ENCODE measurements at regions not wholly inside any gene's neighbourhood (a gene's known extent, or its start where the extent isn't known, plus 50 kb on each side); places are given as distances from the start of the nearest gene placed in this dataset.
"Not testable (repeated sequence)": the region's sequence is repeated elsewhere in the genome, so short reads cannot be mapped to it uniquely, and the experiment has no call there.

- ATAC-seq (ENCODE audit: low FRiP score) (no peak), DNase-seq (ENCODE audit: low spot score) (no peak)
- TF ChIP-seq, protein P1, sequence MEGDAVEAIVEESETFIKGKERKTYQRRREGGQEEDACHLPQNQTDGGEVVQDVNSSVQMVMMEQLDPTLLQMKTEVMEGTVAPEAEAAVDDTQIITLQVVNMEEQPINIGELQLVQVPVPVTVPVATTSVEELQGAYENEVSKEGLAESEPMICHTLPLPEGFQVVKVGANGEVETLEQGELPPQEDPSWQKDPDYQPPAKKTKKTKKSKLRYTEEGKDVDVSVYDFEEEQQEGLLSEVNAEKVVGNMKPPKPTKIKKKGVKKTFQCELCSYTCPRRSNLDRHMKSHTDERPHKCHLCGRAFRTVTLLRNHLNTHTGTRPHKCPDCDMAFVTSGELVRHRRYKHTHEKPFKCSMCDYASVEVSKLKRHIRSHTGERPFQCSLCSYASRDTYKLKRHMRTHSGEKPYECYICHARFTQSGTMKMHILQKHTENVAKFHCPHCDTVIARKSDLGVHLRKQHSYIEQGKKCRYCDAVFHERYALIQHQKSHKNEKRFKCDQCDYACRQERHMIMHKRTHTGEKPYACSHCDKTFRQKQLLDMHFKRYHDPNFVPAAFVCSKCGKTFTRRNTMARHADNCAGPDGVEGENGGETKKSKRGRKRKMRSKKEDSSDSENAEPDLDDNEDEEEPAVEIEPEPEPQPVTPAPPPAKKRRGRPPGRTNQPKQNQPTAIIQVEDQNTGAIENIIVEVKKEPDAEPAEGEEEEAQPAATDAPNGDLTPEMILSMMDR (IDR thresholded peaks at IDR 0.05) = no peak
These were observed 211.4 kb downstream of the COPRS start for GRCh38 chr17:31647661-31648060.

GRCh38 chr17:31646642-31647041 lies 212.4 kb downstream of the COPRS start:
- TF ChIP-seq, protein P1 (IDR thresholded peaks at IDR 0.05) = no peak
- DNase-seq (ENCODE audit: low spot score) = no peak
- no peak for ATAC-seq (ENCODE audit: low FRiP score)

DNA sequence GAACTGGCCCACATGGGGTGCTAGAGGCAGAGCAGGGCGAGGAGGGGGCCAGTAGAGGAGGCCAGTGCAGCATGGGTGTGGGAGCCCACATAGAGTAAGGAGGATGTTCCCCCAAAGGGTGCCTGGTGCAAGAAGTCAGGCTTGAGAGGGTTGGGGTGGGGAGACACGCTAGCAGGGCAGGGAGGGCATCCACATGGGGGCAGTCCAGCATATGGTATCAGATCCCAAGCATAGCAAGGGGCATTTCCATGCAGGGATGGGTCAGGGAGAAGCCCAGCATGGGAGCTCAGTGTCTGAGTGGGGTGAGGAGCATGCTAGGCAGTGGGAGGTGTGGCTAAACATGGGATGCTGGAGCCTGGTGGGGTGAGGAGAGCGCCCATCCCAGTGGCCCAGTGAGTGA lies 213.7 kb downstream of the COPRS start:
- DNase-seq (ENCODE audit: low spot score) (no peak), ATAC-seq (ENCODE audit: low FRiP score) (no peak)
- TF ChIP-seq, protein P1 (IDR thresholded peaks at IDR 0.05) = no peak

GRCh38 chr17:31631766-31632165 lies 227.3 kb downstream of the COPRS start:
- TF ChIP-seq, protein P1 (IDR thresholded peaks at IDR 0.05) = no peak
- ATAC-seq (ENCODE audit: low FRiP score) (no peak), DNase-seq (ENCODE audit: low spot score) (no peak)

GRCh38 chr17:31630866-31631265 lies 228.2 kb downstream of the COPRS start:
- not testable (repeated sequence) for DNase-seq (ENCODE audit: low spot score); ATAC-seq (ENCODE audit: low FRiP score)

DNA sequence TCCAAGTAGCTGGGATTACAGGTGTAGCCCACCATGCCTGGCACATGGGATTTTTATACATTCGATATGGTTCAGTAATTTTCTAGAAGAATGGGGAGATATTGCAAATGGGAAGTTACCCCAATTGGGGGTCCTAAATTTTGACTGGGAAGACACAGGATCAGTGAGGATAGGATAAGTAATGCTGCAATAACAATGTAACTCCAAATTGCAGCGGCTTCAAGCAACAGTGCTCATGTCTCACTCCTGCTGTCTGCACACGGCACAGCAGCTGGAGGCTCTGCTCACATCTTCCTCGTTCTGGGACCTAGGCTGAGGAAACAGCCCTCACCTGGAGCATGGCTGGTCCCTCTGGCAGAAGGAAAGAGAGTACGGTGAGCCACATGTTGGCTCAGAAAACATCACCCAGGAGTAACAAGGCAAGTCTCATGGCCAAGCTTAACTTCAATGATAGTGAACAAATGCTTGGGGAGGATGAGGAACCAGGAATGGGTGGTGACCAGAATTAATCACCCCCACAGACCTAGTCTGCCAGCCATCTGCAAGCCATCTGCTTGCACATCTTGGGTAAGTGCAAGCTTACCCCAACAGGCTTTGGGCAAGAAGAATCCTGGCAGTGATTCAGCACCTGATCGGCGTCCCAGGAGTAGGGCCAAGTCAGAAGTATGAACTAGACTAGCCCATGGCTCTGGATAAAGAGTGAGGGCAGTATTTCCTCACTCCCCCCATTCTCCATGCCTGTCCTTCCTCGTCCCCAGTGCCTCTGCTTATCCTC lies 229.2 kb downstream of the COPRS start:
- TF ChIP-seq, protein P1 (IDR thresholded peaks at IDR 0.05) = no peak
- ATAC-seq (ENCODE audit: low FRiP score) (no peak), DNase-seq (ENCODE audit: low spot score) (no peak)

DNA sequence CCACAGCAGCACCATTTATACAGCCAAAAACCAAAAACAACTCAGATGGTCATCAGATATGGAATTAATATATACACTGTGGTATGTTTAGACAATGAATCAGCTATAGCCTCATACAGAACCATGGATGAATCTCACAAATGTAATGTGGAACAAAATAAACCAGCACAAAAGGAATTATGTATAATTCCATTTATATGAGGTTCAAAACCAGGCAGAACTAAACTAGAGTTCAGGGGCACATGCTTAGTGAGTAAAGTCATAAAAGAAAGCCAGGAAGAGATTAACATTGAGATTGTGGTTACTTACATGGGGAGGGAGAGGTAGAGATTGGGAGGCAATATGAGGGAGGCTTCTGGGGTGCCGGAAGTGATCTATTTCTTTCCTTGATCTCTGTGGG lies 231.1 kb downstream of the COPRS start:
- ATAC-seq (ENCODE audit: low FRiP score) = no peak
- no peak for DNase-seq (ENCODE audit: low spot score)
- TF ChIP-seq, protein P1 (IDR thresholded peaks at IDR 0.05) = no peak

Measured in omental fat pad (tissue), 3 donors.